ENCODE measurements at regions not wholly inside any gene's neighbourhood (a gene's known extent, or its start where the extent isn't known, plus 50 kb on each side); places are given as distances from the start of the nearest gene placed in this dataset.

GRCh38 chr4:117477925-117478324, 392.5 kb upstream of the TRAM1L1 start:
- no peaks in the 10 kb centered on the region for H3F3A ChIP-seq (ENCODE audit: low read depth)
- no peak overlapping the region for H3K4me3 ChIP-seq (ENCODE audit: low read length, poor library complexity, severe bottlenecking)
- no peaks in the 10 kb centered on the region for H3K9me2 ChIP-seq (replicated peaks; ENCODE audit: low read depth, low read length)
- no peaks in the 10 kb centered on the region for H3K9me3 ChIP-seq (ENCODE audit: insufficient read depth, low read depth, low read length)
- H2AFZ ChIP-seq (ENCODE audit: low read length): no peak overlapping the region
- no peaks in the 10 kb centered on the region for H4K20me1 ChIP-seq (ENCODE audit: insufficient read depth, low read length, poor library complexity, severe bottlenecking)
- no peak overlapping the region for H3K4me2 ChIP-seq (ENCODE audit: low read depth, low read length, poor library complexity, severe bottlenecking)
- TF ChIP-seq CTCF (conservative IDR thresholded peaks at IDR 0.05; ENCODE audit: low read length): no peak
- no peak for TF ChIP-seq EZH2phosphoT487 (IDR thresholded peaks at IDR 0.05; ENCODE audit: borderline replicate concordance)
- no peaks in the 10 kb centered on the region for H3K4me1 ChIP-seq (ENCODE audit: insufficient read depth, low read length, poor library complexity, severe bottlenecking)
- H3K79me2 ChIP-seq (ENCODE audit: insufficient read depth, low read length): no peaks in the 10 kb centered on the region
- no peaks in the 10 kb centered on the region for H3K27me3 ChIP-seq (ENCODE audit: insufficient read depth, low read length, poor library complexity, severe bottlenecking)
- H3K9ac ChIP-seq (ENCODE audit: low read depth, low read length, poor library complexity, severe bottlenecking): no peak overlapping the region
- no peaks in the 10 kb centered on the region for H3K36me3 ChIP-seq (ENCODE audit: insufficient read depth, low read length)

- TF ChIP-seq CTCF (conservative IDR thresholded peaks at IDR 0.05; ENCODE audit: low read length) (no peak), EZH2phosphoT487 (IDR thresholded peaks at IDR 0.05; ENCODE audit: borderline replicate concordance) (no peak)
Observed at GRCh38 chr4:117478702-117479101, 393.3 kb upstream of the TRAM1L1 start.

GRCh38 chr4:117479673-117480072, 394.3 kb upstream of the TRAM1L1 start:
- H3K4me1 ChIP-seq (ENCODE audit: insufficient read depth, low read length, poor library complexity, severe bottlenecking): no peaks in the 10 kb centered on the region
- H4K20me1 ChIP-seq (ENCODE audit: insufficient read depth, low read length, poor library complexity, severe bottlenecking): no peaks in the 10 kb centered on the region
- H3K9me3 ChIP-seq (ENCODE audit: insufficient read depth, low read depth, low read length): no peaks in the 10 kb centered on the region
- H3K4me2 ChIP-seq (ENCODE audit: low read depth, low read length, poor library complexity, severe bottlenecking): no peak overlapping the region
- no peak overlapping the region for H3K4me3 ChIP-seq (ENCODE audit: low read length, poor library complexity, severe bottlenecking)
- no peak overlapping the region for H3K9ac ChIP-seq (ENCODE audit: low read depth, low read length, poor library complexity, severe bottlenecking)
- TF ChIP-seq EZH2phosphoT487 (IDR thresholded peaks at IDR 0.05; ENCODE audit: borderline replicate concordance) (no peak), CTCF (conservative IDR thresholded peaks at IDR 0.05; ENCODE audit: low read length) (no peak)
- no peaks in the 10 kb centered on the region for H3K79me2 ChIP-seq (ENCODE audit: insufficient read depth, low read length)
- no peaks in the 10 kb centered on the region for H3K27me3 ChIP-seq (ENCODE audit: insufficient read depth, low read length, poor library complexity, severe bottlenecking)
- H3F3A ChIP-seq (ENCODE audit: low read depth): no peaks in the 10 kb centered on the region
- no peaks in the 10 kb centered on the region for H3K9me2 ChIP-seq (replicated peaks; ENCODE audit: low read depth, low read length)
- no peak overlapping the region for H2AFZ ChIP-seq (ENCODE audit: low read length)
- no peaks in the 10 kb centered on the region for H3K36me3 ChIP-seq (ENCODE audit: insufficient read depth, low read length)

More at GRCh38 chr4:117478702-117479101, 393.3 kb upstream of the TRAM1L1 start:
- Histone ChIP-seq H3F3A (ENCODE audit: low read depth) (no peaks in the 10 kb centered on the region), H3K36me3 (ENCODE audit: insufficient read depth, low read length) (no peaks in the 10 kb centered on the region), H3K79me2 (ENCODE audit: insufficient read depth, low read length) (no peaks in the 10 kb centered on the region), H3K9me2 (replicated peaks; ENCODE audit: low read depth, low read length) (no peaks in the 10 kb centered on the region), H4K20me1 (ENCODE audit: insufficient read depth, low read length, poor library complexity, severe bottlenecking) (no peaks in the 10 kb centered on the region), H2AFZ (ENCODE audit: low read length) (no peak overlapping the region), H3K9ac (ENCODE audit: low read depth, low read length, poor library complexity, severe bottlenecking) (no peak overlapping the region), H3K4me3 (ENCODE audit: low read length, poor library complexity, severe bottlenecking) (no peak overlapping the region), H3K27me3 (ENCODE audit: insufficient read depth, low read length, poor library complexity, severe bottlenecking) (no peaks in the 10 kb centered on the region), H3K4me2 (ENCODE audit: low read depth, low read length, poor library complexity, severe bottlenecking) (no peak overlapping the region), H3K9me3 (ENCODE audit: insufficient read depth, low read depth, low read length) (no peaks in the 10 kb centered on the region), H3K4me1 (ENCODE audit: insufficient read depth, low read length, poor library complexity, severe bottlenecking) (no peaks in the 10 kb centered on the region)
